Psoas muscle (tissue), 7 donors: ENCODE measurements at regions not wholly inside any gene's neighbourhood (a gene's known extent, or its start where the extent isn't known, plus 50 kb on each side); places are given as distances from the start of the nearest gene placed in this dataset.

Experiments used
- ATAC-seq, 4 donors: fragments of 200-7000 bp; cut with Tn5 transposase; one replicate each; pipeline ENCODE4 v1.9.1; 2020; ENCODE audit warnings: moderate library complexity in 3 of 4, mild to moderate bottlenecking in 2 of 4
- DNase-seq, 2 donors: peaks; one replicate each; pipeline ENCODE4 v3.0.0-alpha.2; 2020
- H3K27ac ChIP-seq: fragments of 200-600 bp; one replicate; pipeline ENCODE4 v1.8.0; 2022
- H3K27me3 ChIP-seq, 3 donors: fragments of 200-600 bp in 1 of 3; one replicate each; pipeline versions ENCODE4 v1.6.1 to v1.8.0; 2013 to 2022; ENCODE audit warnings: low read length in 2 of 3, mild to moderate bottlenecking in 2 of 3, moderate library complexity in 1 of 3; ENCODE audit not compliant: insufficient read depth in 3 of 3
- H3K36me3 ChIP-seq, 2 donors: fragments of 200-600 bp in 1 of 2; one replicate each; pipeline versions ENCODE4 v1.6.1 to v1.8.0; 2013 to 2022; ENCODE audit warnings: low read depth in 1 of 2, mild to moderate bottlenecking in 1 of 2, moderate library complexity in 1 of 2; ENCODE audit not compliant: insufficient read depth in 1 of 2
- H3K4me1 ChIP-seq: fragments of 200-600 bp; one replicate; pipeline ENCODE4 v1.8.0; 2022
- H3K4me3 ChIP-seq: fragments of 200-600 bp; one replicate; pipeline ENCODE4 v1.8.0; 2022; ENCODE audit warnings: mild to moderate bottlenecking
- H3K9me3 ChIP-seq: fragments of 200-600 bp; one replicate; pipeline ENCODE4 v1.8.0; 2022
- CTCF ChIP-seq: fragments of 200-600 bp; IDR thresholded peaks from one replicate; pipeline ENCODE4 v1.8.0; 2022; ENCODE audit warnings: antibody characterized with exemption
- WGBS, 3 donors: extraction: QIAGEN DNeasy Blood & Tissue Kit; methylation state at CpG; one replicate each; pipeline versions ENCODE4 v1.1.6 to v1.1.7; 2013; 5-methylcytosine and 5-hydroxymethylcytosine counted together
- intact Hi-C, 2 donors: fragments of 100-400 bp; cut with DNase I; formaldehyde crosslinking; loops; one replicate each; pipeline versions ENCODE4 v1.11.0 to v1.14.2; 2022
- donor health status: healthy with polysubstance abuse.
- donor health status: DM: no; HTN: no; CAD: no; lungs with moderate emphysema.
- donor health status: Bipolar disorder and iron deficiency.
- donor health status: healthy.
- donor health status: DM: yes; HTN: yes; CAD: no.
- donor health status: DM: no; HTN: no; CAD: no.
- donor health status: DM: yes; HTN: yes; CAD: no.

DNA sequence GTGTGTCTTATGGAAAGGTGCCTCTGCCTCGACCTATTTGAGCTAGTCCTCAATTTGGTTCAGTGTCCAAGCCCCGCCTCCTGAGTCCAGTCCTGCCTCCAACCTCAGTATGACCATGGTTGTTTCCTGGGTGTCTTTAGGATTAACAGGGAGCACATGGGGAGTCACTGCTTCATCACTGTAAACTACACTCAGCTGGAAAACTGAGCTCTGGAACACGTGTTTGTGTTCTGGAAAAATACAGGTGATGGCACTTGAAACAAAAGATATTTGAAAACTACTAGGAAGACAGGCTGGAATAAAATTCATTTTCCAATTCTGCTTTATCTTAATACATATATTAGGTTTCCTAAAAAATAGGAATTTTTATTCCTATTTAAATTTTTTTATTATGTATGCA is 1187.3 kb upstream of the TMEM132C start:
- Histone ChIP-seq H3K9me3 (no peaks in the 10 kb centered on the region), H3K27ac (no peak overlapping the region), H3K4me3 (no peak overlapping the region), H3K4me1 (peaks cover 4% of the 10 kb centered on the region), H3K27me3 (peaks cover 0 to 4% (median 0%) of the 10 kb centered on the region in 3 donors), H3K36me3 (no peaks in the 10 kb centered on the region)
- ATAC-seq (no peak), DNase-seq (no peak)
- intact Hi-C loops, result no loop called here
- TF ChIP-seq CTCF, result no peak
- WGBS, 3 donors, result 67 to 75% (median 73%) methylated on average over 3 of the region's 3 CpGs

DNA sequence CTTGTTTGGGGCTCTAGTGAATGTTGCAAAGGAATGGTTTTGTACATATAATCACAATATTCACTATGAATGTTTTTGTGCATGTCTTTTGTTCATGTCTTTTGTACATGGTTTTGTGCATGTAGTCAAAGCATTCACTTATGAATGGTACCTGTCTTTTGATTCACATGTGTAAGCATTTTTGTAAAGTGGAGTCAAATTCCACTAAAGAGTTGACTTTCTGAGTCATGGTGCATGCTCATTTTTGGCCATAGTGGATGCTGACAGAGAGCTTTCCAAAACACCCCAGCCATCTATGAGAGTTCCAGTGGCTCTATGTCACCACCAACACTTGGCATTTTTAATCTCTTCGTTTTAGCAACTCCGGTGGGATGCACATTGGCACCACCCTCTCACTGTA is 1185.9 kb upstream of the TMEM132C start:
- intact Hi-C loops, result no loop called here
- DNase-seq (no peak), ATAC-seq (no peak)
- Histone ChIP-seq H3K4me1 (peaks cover 4% of the 10 kb centered on the region), H3K36me3 (no peaks in the 10 kb centered on the region), H3K27ac (no peak overlapping the region), H3K27me3 (peaks cover 0 to 4% (median 0%) of the 10 kb centered on the region in 3 donors), H3K4me3 (no peak overlapping the region), H3K9me3 (no peaks in the 10 kb centered on the region)
- no peak for TF ChIP-seq CTCF
- WGBS, 3 donors, result 93 to 98% (median 93%) methylated on average over 2 of the region's 2 CpGs

DNA sequence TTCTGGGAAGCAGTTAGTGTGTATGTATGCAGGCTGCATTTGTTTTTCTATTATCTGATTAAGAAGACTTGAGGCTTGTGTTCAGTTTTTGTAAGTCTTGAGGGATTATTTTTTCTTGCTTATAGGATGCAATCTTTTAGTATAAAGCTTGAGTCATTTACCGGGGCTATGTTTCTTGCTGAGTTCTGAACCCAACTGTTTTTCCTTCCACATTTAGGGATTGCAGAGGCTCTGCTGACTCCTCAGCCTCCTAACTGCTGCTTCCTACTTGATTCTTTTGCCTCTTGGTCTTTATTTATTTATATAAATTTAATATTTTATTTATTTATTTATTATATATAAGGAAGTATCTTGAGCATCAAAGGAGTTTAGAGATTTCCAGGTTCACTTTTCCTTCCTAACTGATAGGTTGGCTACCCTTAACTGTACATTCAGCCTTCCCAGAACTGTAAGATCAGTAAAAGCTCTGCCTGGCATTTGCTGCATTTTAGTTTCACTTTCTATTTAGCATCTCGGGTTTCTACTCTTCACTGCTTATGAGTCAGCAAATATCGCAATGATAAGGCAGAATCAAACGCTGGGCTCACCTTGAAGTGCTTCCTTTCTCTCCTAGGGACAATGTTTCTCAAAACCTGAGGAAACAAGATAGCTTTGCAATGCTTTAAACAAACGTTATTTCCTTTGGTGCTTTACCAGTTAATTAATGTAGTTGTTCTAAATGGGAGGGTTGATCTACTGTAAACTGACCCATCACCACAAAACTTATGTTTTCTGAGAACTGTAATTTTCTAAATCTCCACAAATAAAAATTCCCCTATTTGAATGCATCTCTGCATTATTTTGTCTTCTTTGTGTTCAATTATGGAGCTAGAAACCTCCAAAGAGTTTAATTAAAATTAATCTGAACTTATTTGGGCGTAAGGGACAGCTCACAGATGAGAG is 1183.7 kb upstream of the TMEM132C start:
- H3K36me3 ChIP-seq, result no peaks in the 10 kb centered on the region
- peak overlapping the region; percentile 58 for H3K4me3 ChIP-seq
- no peak overlapping the region for H3K27ac ChIP-seq
- TF ChIP-seq CTCF, result no peak
- intact Hi-C loops, result no loop called here
- peaks cover 4% of the 10 kb centered on the region for H3K4me1 ChIP-seq
- no peaks in the 10 kb centered on the region for H3K9me3 ChIP-seq
- peaks cover 0 to 4% (median 0%) of the 10 kb centered on the region in 3 donors for H3K27me3 ChIP-seq
- DNase-seq, result no peak
- 15 to 17% (median 15%) methylated on average over 6 of the region's 6 CpGs for WGBS, 3 donors
- peak; percentile 51 to 57 (median 56) for ATAC-seq

DNA sequence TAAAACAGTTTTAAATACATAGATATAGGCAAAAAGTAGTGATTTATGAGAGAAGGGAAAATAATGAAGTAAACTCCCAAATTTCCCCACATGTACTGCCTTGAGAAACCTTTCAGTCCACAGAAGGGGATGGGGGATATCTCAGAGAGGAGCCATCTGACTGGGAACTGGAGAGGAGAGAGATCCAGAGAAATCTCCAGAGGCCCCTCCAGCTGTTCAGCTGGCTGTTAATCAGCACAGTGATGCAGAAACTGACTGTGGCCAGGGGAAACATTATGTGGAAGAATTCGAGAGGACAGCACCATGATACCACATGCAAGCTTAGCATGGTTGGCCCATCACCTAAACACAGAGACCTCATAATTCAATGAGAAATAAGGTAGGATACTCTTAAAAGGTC is 1165.9 kb upstream of the TMEM132C start:
- Histone ChIP-seq H3K4me3 (no peak overlapping the region), H3K27me3 (no peaks in the 10 kb centered on the region), H3K27ac (no peak overlapping the region), H3K9me3 (no peaks in the 10 kb centered on the region), H3K36me3 (no peaks in the 10 kb centered on the region), H3K4me1 (no peaks in the 10 kb centered on the region)
- WGBS, 3 donors, result 8 to 36% (median 24%) methylated on average over 1 of the region's 1 CpG
- DNase-seq, result no peak
- TF ChIP-seq CTCF, result no peak
- intact Hi-C loops, result loop anchor here in 1 of 2 donors (10.0 kb wide), 1 partner anchor 284 kb away; no protein-coding TSS in a partner anchor
- ATAC-seq, result no peak
